AG10803 (cell line): ENCODE measurements at regions not wholly inside any gene's neighbourhood (a gene's known extent, or its start where the extent isn't known, plus 50 kb on each side); places are given as distances from the start of the nearest gene placed in this dataset.

Experiments used
- DNase-seq: peaks from one replicate; pipeline ENCODE4 v3.0.0; 2010; ENCODE audit warnings: low read depth
- H3K4me3 ChIP-seq: 2 replicates; pipeline ENCODE4 v1.5.1; 2011; ENCODE audit warnings: mild to moderate bottlenecking, low read length, control low read depth
- TF ChIP-seq, protein P1 (sequence below): conservative IDR thresholded peaks from 2 replicates; pipeline ENCODE4 v1.5.1; 2011; ENCODE audit warnings: mild to moderate bottlenecking, low read length, control low read depth, inconsistent platforms

DNA sequence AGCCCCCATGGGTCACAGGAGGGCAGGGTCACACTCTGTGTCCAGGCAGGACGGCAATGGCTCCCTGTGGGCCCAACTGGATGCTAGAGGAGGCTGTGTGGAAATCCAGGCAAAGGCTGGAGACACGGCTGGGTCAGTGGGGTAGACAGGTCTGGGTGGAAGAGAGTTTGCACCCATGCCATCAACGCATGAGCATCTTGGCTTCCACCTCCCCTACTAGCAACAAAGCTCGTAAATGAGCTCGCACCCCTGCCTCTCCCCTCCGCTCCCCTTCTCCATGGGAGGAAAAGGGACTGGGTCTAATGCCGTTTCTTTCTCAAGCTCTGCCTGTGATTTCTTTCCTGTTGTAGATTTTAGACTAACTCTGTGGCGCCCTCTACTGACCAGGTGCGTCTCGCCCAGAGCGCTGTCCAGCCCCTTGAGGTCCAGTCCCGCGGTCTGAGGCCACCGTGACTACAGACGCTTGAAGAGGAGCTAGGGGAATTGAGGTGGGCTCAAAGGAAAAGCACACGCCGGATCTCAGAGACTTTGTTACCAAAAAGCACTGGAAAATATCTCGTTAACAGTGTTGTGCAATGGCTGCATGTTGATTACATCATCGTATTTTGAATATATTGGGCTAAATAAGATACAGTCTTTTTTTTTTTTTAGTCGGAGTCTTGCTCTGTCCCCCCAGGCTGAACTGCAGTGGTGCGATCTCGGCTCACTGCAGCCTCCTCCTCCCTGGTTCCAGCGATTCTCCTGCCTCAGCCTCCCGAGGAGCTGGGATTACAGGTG, 50.7 kb upstream of the USP29 start:
- H3K4me3 ChIP-seq, result no peak overlapping the region
- DNase-seq, result no peak
- TF ChIP-seq, protein P1, sequence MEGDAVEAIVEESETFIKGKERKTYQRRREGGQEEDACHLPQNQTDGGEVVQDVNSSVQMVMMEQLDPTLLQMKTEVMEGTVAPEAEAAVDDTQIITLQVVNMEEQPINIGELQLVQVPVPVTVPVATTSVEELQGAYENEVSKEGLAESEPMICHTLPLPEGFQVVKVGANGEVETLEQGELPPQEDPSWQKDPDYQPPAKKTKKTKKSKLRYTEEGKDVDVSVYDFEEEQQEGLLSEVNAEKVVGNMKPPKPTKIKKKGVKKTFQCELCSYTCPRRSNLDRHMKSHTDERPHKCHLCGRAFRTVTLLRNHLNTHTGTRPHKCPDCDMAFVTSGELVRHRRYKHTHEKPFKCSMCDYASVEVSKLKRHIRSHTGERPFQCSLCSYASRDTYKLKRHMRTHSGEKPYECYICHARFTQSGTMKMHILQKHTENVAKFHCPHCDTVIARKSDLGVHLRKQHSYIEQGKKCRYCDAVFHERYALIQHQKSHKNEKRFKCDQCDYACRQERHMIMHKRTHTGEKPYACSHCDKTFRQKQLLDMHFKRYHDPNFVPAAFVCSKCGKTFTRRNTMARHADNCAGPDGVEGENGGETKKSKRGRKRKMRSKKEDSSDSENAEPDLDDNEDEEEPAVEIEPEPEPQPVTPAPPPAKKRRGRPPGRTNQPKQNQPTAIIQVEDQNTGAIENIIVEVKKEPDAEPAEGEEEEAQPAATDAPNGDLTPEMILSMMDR, result no peak
